GOT3 (cell line): ENCODE measurements at regions not wholly inside any gene's neighbourhood (a gene's known extent, or its start where the extent isn't known, plus 50 kb on each side); places are given as distances from the start of the nearest gene placed in this dataset.
"Not testable (repeated sequence)": the region's sequence is repeated elsewhere in the genome, so short reads cannot be mapped to it uniquely, and the experiment has no call there.

ENCODE experiments used
- DNase-seq: peaks from one replicate; lab custom pipeline; 2025; ENCODE audit warnings: mixed read lengths; lab: John Stamatoyannopoulos, UW

- no peak for DNase-seq
Observed at GRCh38 chr2:175872721-175873120, 129.3 kb downstream of the LNPK start.

- no peak for DNase-seq
Observed at GRCh38 chr2:175872005-175872348, 130.1 kb downstream of the LNPK start.

DNA sequence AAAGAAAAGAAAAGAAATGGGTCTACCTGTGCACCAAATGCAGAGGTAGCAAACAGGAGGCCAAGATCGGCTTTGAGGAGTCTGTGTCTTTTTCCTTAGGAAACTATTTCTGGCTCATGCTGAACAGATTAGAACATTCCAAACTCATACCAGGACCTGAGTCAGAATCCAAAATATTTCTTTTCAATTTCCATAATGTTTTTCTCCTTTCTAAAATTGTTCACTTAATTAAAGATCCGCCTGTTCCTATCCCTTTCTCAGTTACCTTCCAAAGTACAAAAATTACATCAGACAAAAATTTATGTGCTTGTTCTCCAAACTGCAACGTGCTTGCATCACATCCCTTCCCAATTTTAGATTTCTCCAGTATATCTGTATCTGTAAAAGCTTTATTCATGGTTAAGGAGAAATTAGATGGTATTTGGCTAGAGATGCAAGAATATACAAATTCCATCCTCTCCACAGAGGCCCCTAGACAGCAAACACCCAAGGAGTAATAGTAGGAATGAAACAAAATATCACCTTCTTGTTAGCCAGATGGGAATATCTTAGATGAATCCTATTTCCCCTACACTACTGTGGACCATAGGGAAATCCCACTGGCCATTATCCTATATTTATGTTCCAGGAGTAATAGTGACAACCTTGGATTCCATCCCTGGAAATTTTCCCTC, 130.6 kb downstream of the LNPK start:
- no peak for DNase-seq

DNA sequence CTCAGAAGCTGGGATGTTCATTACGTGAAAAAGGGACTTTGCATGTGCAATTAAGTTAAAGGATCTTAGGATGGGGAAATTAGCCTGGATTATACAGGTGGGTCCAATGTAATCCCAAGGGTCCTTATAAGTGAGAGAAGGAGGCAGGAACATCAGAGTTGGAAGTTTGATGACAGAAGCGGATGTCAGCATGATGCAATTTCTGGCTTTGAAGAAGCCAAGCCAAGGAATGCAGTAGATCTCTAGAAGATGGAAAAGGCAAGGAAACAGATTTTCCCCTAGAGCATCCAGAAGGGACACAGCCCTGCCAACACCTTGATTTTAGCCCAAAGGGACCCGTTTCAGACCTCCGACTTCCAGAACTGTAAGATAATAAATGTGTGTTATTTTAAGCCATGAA, 136.4 kb downstream of the LNPK start:
- DNase-seq, result no peak

DNA sequence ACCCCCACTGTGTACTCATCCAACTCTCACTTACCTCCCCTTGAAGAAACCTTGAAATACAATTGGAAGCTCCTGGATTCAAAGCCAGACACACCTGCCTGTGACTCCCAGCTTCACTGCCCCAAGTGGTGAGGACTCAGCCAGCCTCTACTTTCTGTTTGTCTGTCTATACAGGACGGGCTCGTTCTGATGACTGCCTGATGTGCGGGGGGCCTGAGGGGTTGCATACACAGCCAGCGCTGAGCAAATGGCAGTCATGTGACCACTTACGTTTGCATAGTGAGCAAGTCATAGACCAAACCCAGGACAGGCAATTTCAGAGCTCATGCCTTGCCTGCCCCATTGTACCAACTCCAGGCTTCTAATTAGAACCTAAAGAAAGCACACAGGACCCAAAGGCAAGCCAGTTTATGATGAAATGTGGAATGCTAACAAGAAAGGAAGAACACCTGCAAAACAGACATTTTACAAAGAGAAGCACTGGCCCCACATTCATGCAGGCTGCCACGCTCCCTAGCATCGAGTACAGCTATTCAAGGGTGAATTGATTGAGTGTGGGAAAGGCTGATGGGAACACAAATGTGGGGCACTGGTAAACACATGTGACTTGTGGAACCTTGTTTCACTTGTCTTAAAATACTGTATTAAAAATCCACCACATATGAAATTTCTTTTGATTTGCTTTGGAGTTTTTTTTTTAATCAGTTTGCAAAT, 137.8 kb downstream of the LNPK start:
- DNase-seq, result no peak

GRCh38 chr2:175861958-175862357, 140.1 kb downstream of the LNPK start:
- no peak for DNase-seq

DNA sequence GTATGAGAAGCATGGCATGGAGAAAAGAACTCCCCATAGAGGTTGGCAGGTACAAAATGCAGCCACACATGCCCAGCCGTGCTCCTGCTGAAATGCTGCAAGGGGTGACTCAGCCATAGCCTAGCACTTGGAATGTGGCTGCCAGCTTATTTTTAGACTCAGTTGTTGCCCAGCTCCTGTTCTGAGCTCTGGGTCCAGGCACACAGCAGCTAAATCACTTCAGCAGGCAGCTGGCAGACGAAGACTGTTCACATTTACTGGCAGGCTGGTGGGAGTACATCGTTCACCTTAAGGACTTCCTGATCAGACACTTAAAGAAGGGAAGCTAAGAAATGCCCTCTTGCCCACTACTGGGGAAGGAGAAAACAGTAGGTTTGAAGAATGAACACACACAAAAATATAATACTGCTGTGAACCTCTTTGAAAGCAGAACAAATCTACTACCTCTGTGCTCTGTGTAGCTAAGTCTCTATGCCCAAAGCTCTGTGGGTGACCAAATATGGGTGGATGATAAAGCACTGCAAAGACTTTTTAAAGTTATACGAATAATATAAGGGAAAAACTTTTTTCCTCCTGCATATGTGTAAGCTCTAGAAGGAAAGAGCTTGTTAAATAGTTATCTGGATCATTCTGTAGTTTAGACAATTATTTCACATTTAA, 146.1 kb downstream of the LNPK start:
- DNase-seq, result no peak

GRCh38 chr2:175855236-175855635, 146.8 kb downstream of the LNPK start:
- no peak for DNase-seq

GRCh38 chr2:175854665-175855064, 147.4 kb downstream of the LNPK start:
- DNase-seq, result no peak

- no peak for DNase-seq
Observed at GRCh38 chr2:175854129-175854528, 147.9 kb downstream of the LNPK start.

DNA sequence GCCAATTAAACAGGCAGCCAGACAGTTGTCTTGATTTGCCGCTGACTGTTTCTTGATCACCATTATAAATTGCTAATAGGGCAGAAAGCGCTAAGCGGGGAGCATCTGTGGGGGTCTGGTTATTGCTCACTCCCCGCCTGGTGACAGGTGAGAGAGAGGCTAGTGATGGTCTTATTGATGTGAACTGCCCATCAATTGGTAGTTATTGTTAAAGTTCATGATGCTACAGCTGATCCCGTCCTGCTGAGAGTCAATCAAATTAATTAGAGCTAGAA, 148.5 kb downstream of the LNPK start:
- no peak for DNase-seq

DNA sequence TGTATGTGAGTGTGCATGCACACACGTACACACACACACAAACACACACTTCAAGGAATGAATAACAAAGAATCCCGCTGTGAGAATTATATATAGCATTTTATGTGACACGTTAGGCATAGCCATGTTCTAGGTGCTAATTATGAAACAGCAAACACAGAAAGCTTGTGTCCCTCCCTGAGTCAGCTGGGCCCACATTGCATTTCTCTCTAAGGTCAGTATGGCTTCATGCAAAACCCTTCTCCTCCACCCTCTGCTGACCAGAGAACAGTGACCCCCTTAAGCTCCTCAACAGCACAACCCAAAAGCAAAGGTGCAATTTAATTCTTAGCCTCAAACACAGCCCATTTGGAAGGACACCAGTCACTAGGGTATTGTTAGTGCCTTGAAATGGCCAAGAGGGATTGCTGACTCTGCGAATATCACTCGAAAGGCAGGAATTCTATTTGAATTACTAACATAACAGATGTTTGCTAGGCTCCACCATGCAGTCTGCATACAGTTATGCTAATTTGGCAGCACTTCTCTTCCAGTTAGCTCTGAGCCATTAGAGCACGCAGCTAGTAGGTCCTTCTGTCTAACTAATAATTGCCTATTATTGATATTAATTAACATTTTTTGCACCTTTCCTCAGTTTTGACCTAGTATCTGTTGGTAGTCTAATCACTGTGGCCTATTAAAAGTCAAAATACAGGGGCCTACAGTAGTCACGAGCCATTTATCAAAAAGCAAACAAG, 149.0 kb downstream of the LNPK start:
- DNase-seq, result no peak

DNA sequence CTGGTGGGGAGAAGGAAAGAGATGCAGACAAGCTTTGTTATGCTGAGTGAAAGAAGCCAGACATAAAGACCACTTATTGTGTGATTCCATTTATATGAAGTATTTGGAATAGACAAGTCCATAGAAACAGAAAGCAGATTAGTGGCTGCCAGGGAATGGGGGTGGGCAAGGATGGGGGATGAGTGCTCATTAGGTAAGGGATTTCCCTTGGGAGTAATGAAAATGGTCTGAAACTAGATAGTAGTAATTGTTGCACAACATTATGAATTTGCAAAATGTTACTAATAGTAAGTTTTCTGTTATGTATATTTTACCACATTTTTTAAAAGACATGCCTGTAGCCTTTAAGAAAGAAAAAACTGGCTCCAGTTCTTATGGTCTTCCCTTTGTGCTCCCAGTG, 154.9 kb downstream of the LNPK start:
- no peak for DNase-seq

GRCh38 chr2:175844169-175844568, 157.9 kb downstream of the LNPK start:
- DNase-seq, result no peak

- no peak for DNase-seq
Observed at GRCh38 chr2:175843625-175844024, 158.4 kb downstream of the LNPK start.

DNA sequence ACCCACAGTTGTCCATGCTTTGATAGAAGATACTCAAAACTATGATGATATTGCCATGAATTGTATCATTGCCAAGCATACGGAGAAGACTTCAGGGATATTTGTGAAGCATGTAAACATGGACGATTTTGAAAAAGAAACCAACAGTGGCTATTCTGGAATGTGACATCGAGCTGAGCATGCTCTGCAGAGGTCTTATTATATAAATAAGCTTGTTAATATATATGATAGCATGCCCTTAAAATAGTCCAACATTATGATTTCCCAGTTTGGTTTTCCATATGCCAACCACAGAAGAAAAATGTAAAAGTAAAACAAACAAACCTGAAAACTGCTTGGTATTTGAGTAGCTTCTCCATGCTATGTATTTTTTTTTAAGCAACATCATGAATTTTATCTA, 159.1 kb downstream of the LNPK start:
- no peak for DNase-seq

DNA sequence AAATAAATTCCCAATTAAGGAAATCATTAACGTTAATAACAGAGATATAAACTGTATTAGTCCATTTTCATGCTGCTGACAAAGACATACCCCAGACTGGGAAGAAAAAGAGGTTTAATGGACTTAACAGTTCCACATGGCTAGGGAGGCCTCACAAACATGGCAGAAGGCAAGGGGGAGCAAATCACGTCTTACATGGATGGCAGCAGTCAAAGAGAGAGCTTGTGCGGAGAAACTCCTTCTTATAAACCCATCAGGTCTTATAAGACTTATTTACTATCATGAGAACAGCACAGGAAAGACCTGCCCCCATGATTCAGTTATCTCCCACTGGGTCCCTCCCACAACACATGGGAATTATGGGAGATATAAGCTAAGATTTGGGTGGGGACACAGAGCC, 161.3 kb downstream of the LNPK start:
- not testable (repeated sequence) for DNase-seq

DNA sequence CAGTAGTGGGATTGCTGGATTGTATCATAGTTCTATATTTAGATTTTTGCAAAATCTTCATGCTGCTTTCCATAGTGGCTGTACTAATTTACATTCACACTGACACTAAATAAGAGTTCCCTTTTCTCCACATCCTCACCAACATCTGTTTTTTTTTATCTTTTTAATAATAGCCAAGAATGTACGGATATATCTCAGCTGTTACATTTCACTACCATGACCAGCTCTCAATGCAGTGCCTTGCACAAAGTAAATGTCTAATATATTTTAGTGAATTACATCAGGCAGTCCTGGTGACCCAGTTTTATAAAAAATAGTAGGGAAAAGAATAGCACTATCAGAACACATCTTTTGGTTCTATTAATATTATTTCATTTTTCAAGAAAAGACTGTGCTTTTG, 161.8 kb downstream of the LNPK start:
- DNase-seq, result no peak

- no peak for DNase-seq
Observed at GRCh38 chr2:175838979-175839378, 163.1 kb downstream of the LNPK start.

DNA sequence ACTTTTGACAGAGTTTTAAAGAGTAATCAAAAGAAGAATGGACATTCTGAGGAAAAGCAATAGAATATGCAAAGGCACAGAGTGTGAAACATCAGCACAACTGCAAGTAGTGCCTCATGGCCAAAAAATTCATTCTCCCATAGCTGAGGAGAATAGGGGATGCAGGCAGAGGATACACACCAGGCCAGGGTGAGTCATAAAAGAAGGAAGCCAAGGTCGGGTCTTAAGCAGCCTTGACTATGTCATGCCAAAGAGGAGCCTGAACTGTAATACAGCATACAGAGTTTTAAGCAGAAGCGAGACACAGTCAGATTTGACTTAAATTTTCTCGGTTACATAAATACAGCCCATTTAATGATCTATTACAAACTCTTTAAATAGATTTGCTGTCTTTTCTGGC, 165.0 kb downstream of the LNPK start:
- no peak for DNase-seq

DNA sequence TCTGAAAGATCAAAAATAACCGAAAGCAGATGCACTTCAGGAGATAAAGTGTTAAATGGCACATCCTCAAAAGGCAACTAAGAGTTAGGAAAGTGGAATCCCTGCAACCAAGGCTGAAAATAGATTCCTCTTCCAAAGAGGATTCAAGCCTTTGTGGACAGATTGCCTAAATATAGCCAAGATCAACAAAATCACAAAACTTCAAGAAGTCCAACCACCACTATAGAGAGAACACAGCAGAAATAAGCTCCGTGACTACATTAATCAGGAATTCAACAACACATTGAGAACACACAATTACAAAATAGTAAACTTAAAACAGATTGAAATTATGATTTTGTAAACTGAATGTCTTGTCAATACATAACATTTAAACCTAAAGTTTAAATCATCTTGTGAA, 165.7 kb downstream of the LNPK start:
- DNase-seq, result no peak

DNA sequence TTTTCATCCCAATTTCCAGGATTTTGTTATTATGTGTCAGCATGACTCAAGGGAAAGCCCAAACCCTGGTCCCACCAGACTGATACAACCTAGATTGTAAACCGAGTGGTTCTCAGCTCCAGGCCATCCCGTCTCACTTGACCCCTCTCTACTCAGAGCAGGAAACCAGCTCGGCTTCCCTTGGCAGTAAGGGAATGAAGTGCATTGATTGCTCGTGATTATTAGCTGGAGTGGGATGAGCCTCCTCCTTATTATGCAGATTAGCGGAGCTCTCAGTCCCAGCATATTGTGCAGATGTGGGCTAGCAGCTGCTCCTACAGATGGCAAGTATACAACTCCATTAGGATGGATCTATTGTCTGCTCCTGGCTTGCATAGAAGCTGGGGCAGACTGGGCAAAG, 167.6 kb downstream of the LNPK start:
- DNase-seq, result no peak

- DNase-seq, result no peak
Observed at GRCh38 chr2:175832866-175833265, 169.2 kb downstream of the LNPK start.
